Endothelial cell (in vitro differentiated cells): ENCODE measurements at regions not wholly inside any gene's neighbourhood (a gene's known extent, or its start where the extent isn't known, plus 50 kb on each side); places are given as distances from the start of the nearest gene placed in this dataset.

Source experiments
- DNase-seq: peaks from one replicate; pipeline ENCODE4 v3.0.0; 2021; ENCODE audit warnings: low spot score
- H3K27ac Mint-ChIP-seq: one replicate; pipeline ENCODE4 v1.8.0; 2021; ENCODE audit warnings: mixed read lengths, inconsistent platforms; ENCODE audit not compliant: unreplicated experiment
- H3K27me3 Mint-ChIP-seq: one replicate; pipeline ENCODE4 v1.8.0; 2021; ENCODE audit warnings: mild to moderate bottlenecking, moderate library complexity, mixed read lengths, inconsistent platforms; ENCODE audit not compliant: unreplicated experiment
- H3K36me3 Mint-ChIP-seq: one replicate; pipeline ENCODE4 v1.8.0; 2021; ENCODE audit warnings: mild to moderate bottlenecking, low read depth, mixed read lengths, inconsistent platforms; ENCODE audit not compliant: unreplicated experiment
- H3K4me1 Mint-ChIP-seq: one replicate; pipeline ENCODE4 v1.8.0; 2021; ENCODE audit warnings: mild to moderate bottlenecking, mixed read lengths, inconsistent platforms; ENCODE audit not compliant: unreplicated experiment
- H3K4me3 Mint-ChIP-seq: one replicate; pipeline ENCODE4 v1.8.0; 2021; ENCODE audit warnings: mild to moderate bottlenecking, mixed read lengths, inconsistent platforms; ENCODE audit not compliant: unreplicated experiment
- H3K9me3 Mint-ChIP-seq: one replicate; pipeline ENCODE4 v1.8.0; 2021; ENCODE audit warnings: mixed read lengths, inconsistent platforms; ENCODE audit not compliant: unreplicated experiment
- CTCF ChIP-seq: fragments of 200-600 bp; sonication (generic); IDR thresholded peaks from one replicate; pipeline ENCODE4 v1.5.0; 2021; ENCODE audit warnings: antibody characterized with exemption; ENCODE audit not compliant: unreplicated experiment

- H3K36me3 Mint-ChIP-seq: no peaks in the 10 kb centered on the region
- H3K27ac Mint-ChIP-seq: no peak overlapping the region
- no peak overlapping the region for H3K4me3 Mint-ChIP-seq
- no peak for DNase-seq
- H3K27me3 Mint-ChIP-seq: no peaks in the 10 kb centered on the region
- no peaks in the 10 kb centered on the region for H3K9me3 Mint-ChIP-seq
- H3K4me1 Mint-ChIP-seq: no peaks in the 10 kb centered on the region
- TF ChIP-seq CTCF: no peak
Observed at GRCh38 chr5:86152988-86153560, 464.7 kb upstream of the COX7C start.

- Mint-ChIP-seq H3K4me3 (no peak overlapping the region), H3K27me3 (no peaks in the 10 kb centered on the region), H3K27ac (no peak overlapping the region), H3K36me3 (no peaks in the 10 kb centered on the region), H3K4me1 (no peaks in the 10 kb centered on the region), H3K9me3 (no peaks in the 10 kb centered on the region)
- no peak for DNase-seq
- no peak for TF ChIP-seq CTCF
Observed at GRCh38 chr5:86155796-86156195, 461.9 kb upstream of the COX7C start.

- no peak overlapping the region for H3K4me3 Mint-ChIP-seq
- H3K36me3 Mint-ChIP-seq: no peaks in the 10 kb centered on the region
- no peak overlapping the region for H3K27ac Mint-ChIP-seq
- TF ChIP-seq CTCF: no peak
- H3K4me1 Mint-ChIP-seq: no peaks in the 10 kb centered on the region
- no peak for DNase-seq
- no peaks in the 10 kb centered on the region for H3K9me3 Mint-ChIP-seq
- no peaks in the 10 kb centered on the region for H3K27me3 Mint-ChIP-seq
Observed at GRCh38 chr5:86170194-86170593, 447.5 kb upstream of the COX7C start.

- no peak overlapping the region for H3K27ac Mint-ChIP-seq
- no peak overlapping the region for H3K4me3 Mint-ChIP-seq
- no peaks in the 10 kb centered on the region for H3K4me1 Mint-ChIP-seq
- no peak for DNase-seq
- H3K9me3 Mint-ChIP-seq: no peaks in the 10 kb centered on the region
- TF ChIP-seq CTCF: no peak
- no peaks in the 10 kb centered on the region for H3K27me3 Mint-ChIP-seq
- no peaks in the 10 kb centered on the region for H3K36me3 Mint-ChIP-seq
Observed at GRCh38 chr5:86175224-86175623, 442.5 kb upstream of the COX7C start.

GRCh38 chr5:86199287-86199686 is 418.5 kb upstream of the COX7C start:
- TF ChIP-seq CTCF: no peak
- Mint-ChIP-seq H3K27me3 (no peaks in the 10 kb centered on the region), H3K27ac (no peak overlapping the region), H3K36me3 (no peaks in the 10 kb centered on the region), H3K4me3 (no peak overlapping the region), H3K9me3 (no peaks in the 10 kb centered on the region), H3K4me1 (no peaks in the 10 kb centered on the region)
- DNase-seq: no peak
